Astrocyte of the spinal cord (primary cell): ENCODE measurements at regions not wholly inside any gene's neighbourhood (a gene's known extent, or its start where the extent isn't known, plus 50 kb on each side); places are given as distances from the start of the nearest gene placed in this dataset.

Experiments used
- DNase-seq: peaks from one replicate; pipeline ENCODE4 v3.0.0; 2011; ENCODE audit warnings: low read depth, low spot score
- H3K4me3 ChIP-seq: 2 replicates; pipeline ENCODE4 v1.5.1; 2011; ENCODE audit warnings: low read depth, mild to moderate bottlenecking, low read length, moderate library complexity
- CTCF ChIP-seq: IDR thresholded peaks from 2 replicates; pipeline ENCODE4 v1.5.1; 2012; ENCODE audit warnings: low read depth, mild to moderate bottlenecking, low read length, inconsistent platforms
- in situ Hi-C: cut with HindIII; loops from 2 replicates; pipeline ENCODE4 v1.10.0; 2017; ENCODE audit warnings: low sequenced_read_pairs

- H3K4me3 ChIP-seq: no peak overlapping the region
- no peak for DNase-seq
- in situ Hi-C loops: no loop called here
- no peak for TF ChIP-seq CTCF
Measured at GRCh38 chr2:204432196-204432595, 113.1 kb upstream of the PARD3B start.

- peak; percentile 30 for DNase-seq
- in situ Hi-C loops: no loop called here
Measured at GRCh38 chr2:204434660-204435462, 110.4 kb upstream of the PARD3B start.

GRCh38 chr2:204436230-204436629 lies 109.0 kb upstream of the PARD3B start:
- in situ Hi-C loops: no loop called here
- H3K4me3 ChIP-seq: no peak overlapping the region
- DNase-seq: no peak
- no peak for TF ChIP-seq CTCF

More at GRCh38 chr2:204434660-204435462, 110.4 kb upstream of the PARD3B start:
- H3K4me3 ChIP-seq: no peak overlapping the region
- TF ChIP-seq CTCF: no peak

- in situ Hi-C loops: no loop called here
- H3K4me3 ChIP-seq: no peak overlapping the region
- no peak for TF ChIP-seq CTCF
- no peak for DNase-seq
Measured at GRCh38 chr2:204437408-204437807, 107.9 kb upstream of the PARD3B start.

- no peak for TF ChIP-seq CTCF
- in situ Hi-C loops: no loop called here
- no peak for DNase-seq
- no peak overlapping the region for H3K4me3 ChIP-seq
Measured at GRCh38 chr2:204437815-204438756, 107.2 kb upstream of the PARD3B start.

- DNase-seq: no peak
- in situ Hi-C loops: no loop called here
- H3K4me3 ChIP-seq: no peak overlapping the region
- TF ChIP-seq CTCF: no peak
Measured at GRCh38 chr2:204441316-204441715, 104.0 kb upstream of the PARD3B start.
